Nephron progenitor cell (in vitro differentiated cells): ENCODE measurements at regions not wholly inside any gene's neighbourhood (a gene's known extent, or its start where the extent isn't known, plus 50 kb on each side); places are given as distances from the start of the nearest gene placed in this dataset.
A peak's percentile ranks its signal among the peaks of the same experiment; 100 is the strongest.

Experiments
- DNase-seq: peaks from one replicate; pipeline ENCODE4 v3.0.0; 2021
- H3K27ac Mint-ChIP-seq: 2 replicates; pipeline ENCODE4 v1.8.0; 2021; ENCODE audit warnings: mild to moderate bottlenecking, moderate library complexity, mixed read lengths
- H3K27me3 Mint-ChIP-seq: 2 replicates; pipeline ENCODE4 v1.8.0; 2021; ENCODE audit warnings: mild to moderate bottlenecking, low read depth, mixed read lengths; ENCODE audit not compliant: poor library complexity
- H3K36me3 Mint-ChIP-seq: 2 replicates; pipeline ENCODE4 v1.8.0; 2021; ENCODE audit warnings: low read depth, mixed read lengths
- H3K4me1 Mint-ChIP-seq: 2 replicates; pipeline ENCODE4 v1.8.0; 2021; ENCODE audit warnings: mixed read lengths
- H3K4me3 Mint-ChIP-seq: 2 replicates; pipeline ENCODE4 v1.8.0; 2021; ENCODE audit warnings: mild to moderate bottlenecking, moderate library complexity, mixed read lengths
- H3K9me3 Mint-ChIP-seq: 2 replicates; pipeline ENCODE4 v1.8.0; 2021; ENCODE audit warnings: mild to moderate bottlenecking, moderate library complexity, mixed read lengths
- TF ChIP-seq, protein P1 (sequence below): fragments of 200-600 bp; sonication (generic); IDR thresholded peaks from 2 replicates; pipeline ENCODE4 v1.5.0; 2021; ENCODE audit warnings: antibody characterized with exemption

DNA sequence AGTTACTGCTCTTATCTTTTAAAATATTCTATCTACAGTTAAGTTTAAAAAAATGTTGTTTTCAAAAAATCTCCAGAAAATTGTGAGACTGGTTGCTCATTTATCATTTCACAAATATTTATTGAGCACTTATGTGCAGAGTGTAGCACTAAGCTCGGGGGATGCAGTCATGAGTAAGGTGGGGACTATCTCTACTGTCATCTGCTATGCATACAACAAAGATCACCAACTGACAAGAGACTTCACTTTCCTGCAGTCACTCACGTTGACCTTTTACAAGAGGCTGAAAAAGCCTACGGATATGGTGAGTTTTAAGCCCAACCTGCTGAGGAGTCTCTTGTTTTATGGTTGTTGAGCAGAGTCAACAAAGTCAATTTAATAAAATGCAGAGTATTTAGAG is 392.5 kb downstream of the KLF12 start:
- H3K4me1 Mint-ChIP-seq, result peaks cover 16% of the 10 kb centered on the region
- no peak for DNase-seq
- H3K9me3 Mint-ChIP-seq, result no peaks in the 10 kb centered on the region
- H3K27me3 Mint-ChIP-seq, result no peaks in the 10 kb centered on the region
- TF ChIP-seq, protein P1, sequence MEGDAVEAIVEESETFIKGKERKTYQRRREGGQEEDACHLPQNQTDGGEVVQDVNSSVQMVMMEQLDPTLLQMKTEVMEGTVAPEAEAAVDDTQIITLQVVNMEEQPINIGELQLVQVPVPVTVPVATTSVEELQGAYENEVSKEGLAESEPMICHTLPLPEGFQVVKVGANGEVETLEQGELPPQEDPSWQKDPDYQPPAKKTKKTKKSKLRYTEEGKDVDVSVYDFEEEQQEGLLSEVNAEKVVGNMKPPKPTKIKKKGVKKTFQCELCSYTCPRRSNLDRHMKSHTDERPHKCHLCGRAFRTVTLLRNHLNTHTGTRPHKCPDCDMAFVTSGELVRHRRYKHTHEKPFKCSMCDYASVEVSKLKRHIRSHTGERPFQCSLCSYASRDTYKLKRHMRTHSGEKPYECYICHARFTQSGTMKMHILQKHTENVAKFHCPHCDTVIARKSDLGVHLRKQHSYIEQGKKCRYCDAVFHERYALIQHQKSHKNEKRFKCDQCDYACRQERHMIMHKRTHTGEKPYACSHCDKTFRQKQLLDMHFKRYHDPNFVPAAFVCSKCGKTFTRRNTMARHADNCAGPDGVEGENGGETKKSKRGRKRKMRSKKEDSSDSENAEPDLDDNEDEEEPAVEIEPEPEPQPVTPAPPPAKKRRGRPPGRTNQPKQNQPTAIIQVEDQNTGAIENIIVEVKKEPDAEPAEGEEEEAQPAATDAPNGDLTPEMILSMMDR, result no peak
- no peaks in the 10 kb centered on the region for H3K36me3 Mint-ChIP-seq
- H3K27ac Mint-ChIP-seq, result no peak overlapping the region
- no peak overlapping the region for H3K4me3 Mint-ChIP-seq

DNA sequence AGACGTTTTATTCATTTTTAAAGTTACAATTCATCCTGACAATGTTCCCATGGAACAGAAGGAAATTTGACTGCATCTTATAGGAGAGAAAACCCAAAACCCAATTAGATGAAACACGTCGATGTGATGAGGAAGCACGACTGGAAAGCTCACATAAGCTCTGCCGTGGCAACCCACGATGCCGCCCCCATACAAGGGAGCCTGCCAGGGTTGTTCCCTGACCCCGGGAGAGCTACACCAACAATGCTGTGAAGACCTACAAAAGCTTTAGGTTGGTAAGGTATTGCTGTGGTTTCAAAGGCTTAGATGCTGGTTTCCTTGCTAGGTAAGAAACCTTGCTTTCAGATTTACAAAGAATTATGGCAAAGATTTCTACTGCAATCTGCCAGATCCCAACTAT is 393.1 kb downstream of the KLF12 start:
- Mint-ChIP-seq H3K9me3 (no peaks in the 10 kb centered on the region), H3K36me3 (no peaks in the 10 kb centered on the region), H3K27me3 (no peaks in the 10 kb centered on the region), H3K4me1 (peaks cover 16% of the 10 kb centered on the region), H3K27ac (peak overlapping the region; percentile 13), H3K4me3 (no peak overlapping the region)
- TF ChIP-seq, protein P1, result no peak
- DNase-seq, result no peak

DNA sequence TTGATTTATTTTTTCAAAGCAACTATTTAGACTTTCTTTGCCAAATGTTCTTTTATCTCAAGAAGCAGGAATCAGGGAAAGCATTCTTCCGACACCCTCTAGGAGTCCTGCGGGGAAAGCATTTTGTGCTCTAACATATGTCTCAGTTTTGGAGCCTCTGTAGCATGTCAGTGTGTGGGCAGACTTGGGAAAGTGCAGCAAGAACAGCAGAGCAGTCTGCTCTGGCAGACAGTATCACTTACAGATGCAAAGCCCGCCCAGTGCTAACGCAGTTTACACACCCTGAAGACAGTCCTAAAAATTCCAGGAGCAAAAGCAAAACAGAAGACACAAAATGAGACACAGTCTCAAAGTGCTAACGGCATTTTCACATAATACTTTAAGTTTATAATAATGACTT is 393.5 kb downstream of the KLF12 start:
- no peak for DNase-seq
- Mint-ChIP-seq H3K27me3 (no peaks in the 10 kb centered on the region), H3K4me3 (no peak overlapping the region), H3K36me3 (no peaks in the 10 kb centered on the region), H3K27ac (peak overlapping the region; percentile 9), H3K4me1 (peaks cover 16% of the 10 kb centered on the region), H3K9me3 (no peaks in the 10 kb centered on the region)
- TF ChIP-seq, protein P1, result no peak

DNA sequence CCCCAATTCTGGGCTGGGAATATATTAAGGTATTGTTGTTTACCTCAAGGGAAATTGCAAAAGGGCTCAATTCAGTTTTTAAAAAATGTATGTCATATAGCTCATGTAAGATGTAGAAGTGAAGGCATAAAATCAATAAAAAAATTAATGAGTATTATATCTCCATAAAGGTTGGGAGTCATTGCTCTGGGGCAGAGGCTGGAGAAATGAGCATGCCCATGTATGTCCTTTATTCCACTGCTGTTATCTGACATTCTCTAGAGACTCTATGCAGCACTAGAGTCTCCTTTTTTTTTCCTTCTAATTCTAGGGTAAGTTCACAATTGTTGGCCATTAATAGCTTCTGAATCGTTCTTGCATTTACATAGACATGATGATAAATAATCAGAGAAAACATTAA is 394.8 kb downstream of the KLF12 start:
- DNase-seq, result no peak
- Mint-ChIP-seq H3K36me3 (peaks cover 4% of the 10 kb centered on the region), H3K27me3 (no peaks in the 10 kb centered on the region), H3K9me3 (no peaks in the 10 kb centered on the region), H3K4me3 (no peak overlapping the region), H3K27ac (no peak overlapping the region), H3K4me1 (peaks cover 16% of the 10 kb centered on the region)
- TF ChIP-seq, protein P1, result no peak

DNA sequence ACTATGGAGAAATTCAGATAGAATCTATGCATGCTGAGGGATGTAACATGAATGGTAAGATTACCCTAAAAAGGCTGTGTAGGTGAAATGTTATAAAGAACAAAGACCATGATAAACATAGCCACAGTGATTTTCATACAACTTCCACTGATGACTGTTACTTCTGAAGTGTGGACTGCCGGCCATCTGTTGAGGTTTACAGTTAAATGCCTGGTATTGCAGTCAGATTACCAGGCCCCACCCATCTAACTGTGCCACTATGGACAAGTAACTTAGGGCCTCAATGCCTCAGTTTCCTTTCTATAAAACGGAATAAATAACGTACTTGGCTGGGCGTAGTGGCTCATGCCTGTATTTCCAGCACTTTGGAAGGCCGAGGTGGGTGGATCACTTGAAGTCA is 395.6 kb downstream of the KLF12 start:
- no peak overlapping the region for H3K4me3 Mint-ChIP-seq
- H3K9me3 Mint-ChIP-seq, result no peaks in the 10 kb centered on the region
- H3K4me1 Mint-ChIP-seq, result peaks cover 16% of the 10 kb centered on the region
- peaks cover 4% of the 10 kb centered on the region for H3K36me3 Mint-ChIP-seq
- H3K27ac Mint-ChIP-seq, result no peak overlapping the region
- H3K27me3 Mint-ChIP-seq, result peaks cover 2% of the 10 kb centered on the region
- TF ChIP-seq, protein P1, result no peak
- no peak for DNase-seq

DNA sequence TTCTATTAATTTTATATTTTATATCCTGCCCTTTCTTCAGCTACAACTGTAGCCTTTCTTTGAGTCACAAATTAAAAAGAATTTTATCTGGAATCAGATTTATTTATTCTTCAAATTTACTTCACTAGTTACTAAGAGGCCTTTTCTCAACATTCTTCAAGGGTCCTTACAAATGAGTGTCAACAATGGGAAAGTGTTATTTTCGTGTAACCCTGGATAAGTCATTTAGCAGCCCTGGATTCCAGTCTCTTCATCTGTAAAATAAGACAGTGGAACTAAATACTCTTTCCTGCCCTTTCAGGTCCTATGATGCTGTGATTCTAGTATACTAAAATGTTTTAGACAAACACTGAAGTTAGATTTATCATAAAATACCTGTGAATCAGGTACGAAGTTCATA is 397.0 kb downstream of the KLF12 start:
- Mint-ChIP-seq H3K27me3 (peaks cover 2% of the 10 kb centered on the region), H3K4me3 (no peak overlapping the region), H3K27ac (no peak overlapping the region), H3K36me3 (peaks cover 4% of the 10 kb centered on the region), H3K9me3 (no peaks in the 10 kb centered on the region), H3K4me1 (peaks cover 16% of the 10 kb centered on the region)
- TF ChIP-seq, protein P1, result no peak
- DNase-seq, result no peak
